ENCODE measurements at regions not wholly inside any gene's neighbourhood (a gene's known extent, or its start where the extent isn't known, plus 50 kb on each side); places are given as distances from the start of the nearest gene placed in this dataset.

- TF ChIP-seq TAF1 (IDR thresholded peaks at IDR 0.05; ENCODE audit: borderline replicate concordance, insufficient read depth, low read length): no peak
- TF ChIP-seq POLR2AphosphoS5 (IDR thresholded peaks at IDR 0.05; ENCODE audit: low read depth, low read length): no peak
- no peak for TF ChIP-seq FOXP2 (optimal IDR thresholded peaks at IDR 0.05; ENCODE audit: borderline replicate concordance, extremely low read depth, extremely low read length, insufficient read depth)
- TF ChIP-seq SIN3A (IDR thresholded peaks at IDR 0.05; ENCODE audit: borderline replicate concordance, insufficient read depth, low read length): no peak
- TF ChIP-seq REST (IDR thresholded peaks at IDR 0.05; ENCODE audit: insufficient read depth in 1 of 2, low read depth in 2 of 2, low read length in 2 of 2): no peak
Observed at GRCh38 chr9:95733741-95734666, 141.5 kb upstream of the ERCC6L2 start.

DNA sequence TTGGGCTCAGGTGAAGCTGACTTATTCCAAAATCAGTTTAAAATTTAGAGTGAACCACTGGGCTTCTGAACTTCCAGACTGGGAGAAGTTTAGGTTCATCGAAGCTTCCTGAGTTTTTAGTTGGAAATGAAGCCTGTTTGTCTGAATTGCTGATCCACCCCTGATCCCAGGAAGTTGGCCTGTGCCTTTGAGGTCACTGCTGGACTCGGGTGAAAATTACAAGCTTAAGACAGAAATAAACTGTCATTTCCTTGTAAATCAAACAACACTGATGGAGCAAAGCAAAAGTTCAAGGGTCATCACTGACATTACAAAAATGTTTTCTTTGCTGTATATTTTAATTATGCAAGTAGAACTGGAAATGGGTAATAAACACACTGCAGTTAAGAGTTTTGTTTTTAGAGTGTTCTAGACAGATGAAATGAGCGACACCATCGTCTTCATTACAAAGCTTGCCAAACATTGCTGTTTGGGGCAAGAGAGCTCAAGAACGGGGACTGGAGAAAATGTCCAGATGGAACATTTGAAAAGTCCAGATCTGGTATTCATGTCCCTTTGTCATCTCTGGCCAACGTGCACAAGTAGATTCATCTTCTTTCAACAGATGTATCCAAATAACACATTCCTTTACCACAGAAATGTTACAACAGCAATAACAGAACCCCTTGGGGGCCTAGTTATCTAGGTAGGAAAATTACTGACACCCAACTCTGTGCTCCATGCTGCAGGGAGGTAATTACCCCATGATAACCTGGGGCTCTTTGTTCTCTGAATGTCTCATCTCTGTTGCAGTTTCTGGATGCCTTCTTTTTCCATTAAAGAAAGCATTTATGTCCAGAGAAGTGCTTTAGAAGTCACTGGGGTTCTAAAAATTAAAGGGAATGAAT lies 142.4 kb upstream of the ERCC6L2 start:
- TF ChIP-seq SIN3A (IDR thresholded peaks at IDR 0.05; ENCODE audit: borderline replicate concordance, insufficient read depth, low read length) (no peak), TAF1 (IDR thresholded peaks at IDR 0.05; ENCODE audit: borderline replicate concordance, insufficient read depth, low read length) (no peak), POLR2AphosphoS5 (IDR thresholded peaks at IDR 0.05; ENCODE audit: low read depth, low read length) (no peak), REST (IDR thresholded peaks at IDR 0.05; ENCODE audit: insufficient read depth in 1 of 2, low read depth in 2 of 2, low read length in 2 of 2) (no peak)

- TF ChIP-seq FOXP2 (optimal IDR thresholded peaks at IDR 0.05; ENCODE audit: borderline replicate concordance, extremely low read depth, extremely low read length, insufficient read depth) (no peak), TAF1 (IDR thresholded peaks at IDR 0.05; ENCODE audit: borderline replicate concordance, insufficient read depth, low read length) (no peak), SIN3A (IDR thresholded peaks at IDR 0.05; ENCODE audit: borderline replicate concordance, insufficient read depth, low read length) (no peak), POLR2AphosphoS5 (IDR thresholded peaks at IDR 0.05; ENCODE audit: low read depth, low read length) (no peak)
Observed at GRCh38 chr9:95731876-95732275, 143.6 kb upstream of the ERCC6L2 start.

DNA sequence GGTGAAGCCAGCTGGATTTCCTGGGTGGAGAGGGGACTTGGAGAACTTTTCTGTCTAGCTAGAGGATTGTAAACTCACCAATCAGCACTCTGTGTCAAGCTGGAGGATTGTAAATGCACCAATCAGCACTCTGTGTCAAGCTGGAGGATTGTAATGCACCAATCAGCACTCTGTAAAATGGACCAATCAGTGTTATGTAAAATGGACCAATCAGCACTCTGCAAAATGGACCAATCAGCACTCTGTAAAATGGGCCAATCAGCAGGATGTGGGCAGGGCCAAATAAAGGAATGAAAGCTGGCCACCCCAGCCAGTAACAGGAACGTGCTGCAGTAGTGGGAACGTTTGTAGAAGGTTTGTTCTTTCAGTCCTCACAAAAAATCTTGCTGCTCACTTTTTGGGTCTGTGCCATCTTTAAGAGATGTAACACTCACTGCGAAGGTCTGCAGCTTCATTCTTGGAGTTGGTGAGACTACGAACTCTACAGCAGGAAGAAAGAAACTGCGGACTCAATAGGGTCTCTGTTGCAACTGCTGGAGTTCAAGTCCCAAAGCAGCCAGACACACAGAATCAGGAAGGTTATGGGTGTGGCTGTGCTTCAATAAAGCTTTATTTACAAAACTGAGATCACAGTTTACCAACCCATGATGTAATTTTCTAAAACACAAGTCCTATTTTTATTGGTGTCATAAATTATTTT lies 145.7 kb upstream of the ERCC6L2 start:
- TF ChIP-seq TAF1 (IDR thresholded peaks at IDR 0.05; ENCODE audit: borderline replicate concordance, insufficient read depth, low read length) (no peak), FOXP2 (optimal IDR thresholded peaks at IDR 0.05; ENCODE audit: borderline replicate concordance, extremely low read depth, extremely low read length, insufficient read depth) (no peak), REST (IDR thresholded peaks at IDR 0.05; ENCODE audit: insufficient read depth in 1 of 2, low read depth in 2 of 2, low read length in 2 of 2) (no peak), POLR2AphosphoS5 (IDR thresholded peaks at IDR 0.05; ENCODE audit: low read depth, low read length) (no peak), SIN3A (IDR thresholded peaks at IDR 0.05; ENCODE audit: borderline replicate concordance, insufficient read depth, low read length) (no peak)

DNA sequence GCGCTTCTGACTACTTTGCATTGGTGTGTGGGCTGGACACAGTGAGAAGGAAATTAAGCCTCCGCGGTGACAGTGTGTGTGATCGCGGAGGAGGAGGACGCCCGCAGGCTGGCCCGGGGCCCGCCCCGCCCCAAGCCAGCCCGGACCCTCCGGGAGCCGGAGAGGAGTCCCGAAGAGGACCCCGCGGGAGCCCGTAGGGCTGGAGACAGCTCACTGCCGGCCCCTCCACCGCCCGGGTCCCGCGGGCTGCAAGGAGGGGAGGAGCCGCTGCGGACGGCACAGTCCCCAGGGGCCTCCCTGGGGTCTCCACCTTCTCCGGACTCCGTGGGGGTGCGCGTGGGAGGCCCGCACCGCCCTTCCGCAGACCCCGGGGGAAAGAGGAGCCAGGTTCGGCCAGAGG lies 146.4 kb upstream of the ERCC6L2 start:
- TF ChIP-seq FOXP2 (optimal IDR thresholded peaks at IDR 0.05; ENCODE audit: borderline replicate concordance, extremely low read depth, extremely low read length, insufficient read depth): no peak

All from PFSK-1 (cell line).